GM19395 (cell line): ENCODE measurements at regions not wholly inside any gene's neighbourhood (a gene's known extent, or its start where the extent isn't known, plus 50 kb on each side); places are given as distances from the start of the nearest gene placed in this dataset.

ENCODE experiments used
- ATAC-seq: cut with Tn5 transposase; IDR thresholded peaks from one replicate; pipeline ENCODE4 v1.9.1; 2021; ENCODE audit warnings: mild to moderate bottlenecking, moderate library complexity; ENCODE audit not compliant: unreplicated experiment

- ATAC-seq: no peak
Measured at GRCh38 chr5:6029811-6030271, 348.5 kb downstream of the MED10 start.

DNA sequence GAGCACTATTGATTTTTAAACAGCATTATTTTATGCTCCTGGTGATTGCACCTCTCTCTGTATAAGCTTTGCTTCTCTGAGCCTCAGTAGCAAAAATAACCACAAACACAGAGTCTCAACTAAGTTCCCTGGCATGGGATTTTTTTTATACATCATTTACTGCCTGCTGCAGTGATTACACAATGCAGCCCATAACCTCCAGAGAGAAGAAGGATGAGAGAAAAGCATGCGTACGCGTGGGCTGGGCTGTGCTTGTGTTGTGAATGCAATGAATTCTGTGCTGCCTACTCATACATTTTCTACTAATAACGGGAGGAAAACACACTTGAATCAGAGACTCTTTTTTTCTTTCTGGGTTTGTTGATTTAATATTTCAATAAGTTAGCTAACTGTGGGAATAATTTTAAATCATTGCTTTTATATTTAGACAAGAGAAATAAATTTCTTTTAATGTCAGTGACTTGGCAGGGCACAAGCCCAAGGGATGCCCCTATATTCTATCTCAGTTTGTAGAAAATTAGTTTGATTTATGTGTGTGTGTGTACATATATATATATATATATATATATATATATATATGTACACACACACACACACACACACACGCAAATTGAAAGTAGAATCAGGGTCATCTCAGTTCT, 351.5 kb downstream of the MED10 start:
- ATAC-seq: no peak

GRCh38 chr5:6019612-6020011, 358.7 kb downstream of the MED10 start:
- no peak for ATAC-seq

DNA sequence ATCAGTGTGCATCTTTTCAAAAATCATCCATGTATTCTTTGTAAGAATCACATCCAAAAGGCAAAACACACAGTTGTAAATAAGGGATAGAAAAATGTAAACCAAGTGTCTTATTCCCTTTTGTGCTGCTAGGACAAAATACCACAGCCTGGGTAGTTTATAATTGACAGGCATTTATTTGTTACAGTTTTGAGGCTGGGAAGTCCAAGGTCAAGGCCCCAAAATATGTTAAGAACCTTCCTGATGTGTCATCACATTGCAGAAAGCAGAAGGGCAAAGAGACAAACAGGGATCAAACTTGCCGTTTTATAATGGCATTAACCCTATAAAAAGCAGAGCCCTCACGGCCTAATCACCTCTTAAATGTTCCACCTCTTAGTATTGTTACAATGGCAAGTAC, 364.8 kb downstream of the MED10 start:
- no peak for ATAC-seq

DNA sequence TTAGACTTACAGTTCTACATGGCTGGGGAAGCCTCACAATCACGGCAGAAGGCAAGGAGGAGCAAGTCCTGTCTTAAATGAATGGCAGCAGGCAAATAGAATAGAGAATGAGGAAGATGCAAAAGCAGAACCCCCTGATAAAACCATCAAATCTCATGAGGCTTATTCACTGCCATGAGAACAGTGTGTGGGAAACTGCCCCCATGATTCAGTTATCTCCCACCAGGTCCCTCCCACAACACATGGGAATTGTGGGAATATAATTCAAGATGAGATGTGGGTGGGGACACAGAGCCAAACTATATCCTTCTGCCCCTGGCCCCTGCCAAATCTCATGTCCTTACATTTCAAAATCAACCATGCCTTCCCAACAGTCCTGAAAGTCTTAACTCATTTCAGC, 367.1 kb downstream of the MED10 start:
- no peak for ATAC-seq

DNA sequence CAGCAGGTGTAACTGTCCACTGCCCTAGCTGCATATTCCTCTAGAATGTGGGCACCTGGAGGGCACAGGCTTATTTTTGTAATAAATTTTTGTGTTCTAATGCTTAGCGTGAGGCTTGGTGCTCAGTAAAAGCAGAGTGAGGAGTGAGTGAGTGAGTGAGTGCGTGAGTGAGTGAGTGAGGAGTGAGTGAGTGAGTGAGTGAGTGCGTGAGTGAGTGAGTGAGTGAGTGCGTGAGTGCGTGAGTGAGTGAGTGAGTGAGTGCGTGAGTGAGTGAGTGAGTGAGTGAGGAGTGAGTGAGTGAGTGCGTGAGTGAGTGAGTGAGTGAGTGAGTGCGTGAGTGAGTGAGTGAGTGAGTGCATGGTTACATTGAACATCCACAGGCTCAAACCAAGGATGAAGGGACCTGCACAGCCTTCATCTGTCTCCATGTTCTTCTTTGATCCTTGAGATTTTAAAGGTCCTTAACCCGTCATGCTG, 371.5 kb downstream of the MED10 start:
- no peak for ATAC-seq

GRCh38 chr5:6003040-6003825, 375.1 kb downstream of the MED10 start:
- ATAC-seq: no peak

DNA sequence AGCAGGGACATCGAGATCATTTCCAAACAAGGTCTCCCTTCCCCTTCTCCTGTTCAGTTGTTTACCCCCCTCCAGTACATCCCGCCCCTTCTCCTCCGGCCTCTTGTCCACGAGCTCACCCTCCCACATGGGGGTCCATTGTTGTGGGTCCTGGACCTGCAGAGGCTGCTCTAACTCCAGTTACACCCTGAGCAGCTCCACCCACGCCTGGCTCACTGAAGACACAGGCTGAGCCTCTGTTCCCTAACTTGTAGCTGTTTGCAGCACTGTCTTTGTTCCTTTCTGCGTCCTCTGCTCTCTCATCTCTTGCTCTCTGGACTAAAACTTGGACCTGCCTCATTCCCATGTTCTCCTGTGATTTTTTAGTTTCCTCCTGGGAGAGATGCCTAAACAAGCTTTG, 377.5 kb downstream of the MED10 start:
- ATAC-seq: no peak

- ATAC-seq: no peak
Measured at GRCh38 chr5:5995819-5996218, 382.5 kb downstream of the MED10 start.

- ATAC-seq: no peak
Measured at GRCh38 chr5:5986492-5987178, 391.7 kb downstream of the MED10 start.

GRCh38 chr5:5985332-5985731, 393.0 kb downstream of the MED10 start:
- no peak for ATAC-seq

- ATAC-seq: no peak
Measured at GRCh38 chr5:5983261-5983980, 394.9 kb downstream of the MED10 start.

- no peak for ATAC-seq
Measured at GRCh38 chr5:5981562-5981961, 396.8 kb downstream of the MED10 start.

DNA sequence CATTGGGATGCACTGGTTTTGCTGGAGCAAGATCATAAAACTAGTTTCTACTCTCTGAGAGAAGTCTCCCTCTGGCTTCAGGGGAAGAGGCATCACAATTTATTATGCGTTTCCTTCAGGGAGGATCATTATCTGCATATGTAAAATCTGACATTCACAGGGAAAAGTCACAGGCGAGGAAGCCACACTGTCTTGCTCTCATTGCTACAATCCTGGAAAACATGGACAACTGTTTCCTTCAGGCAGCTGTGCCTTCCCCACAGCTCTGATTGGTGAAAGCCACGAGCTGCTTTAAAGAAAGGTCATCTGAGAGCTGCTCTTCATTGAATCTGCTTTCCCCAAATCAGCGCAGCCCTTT, 397.8 kb downstream of the MED10 start:
- ATAC-seq: no peak

- no peak for ATAC-seq
Measured at GRCh38 chr5:5979761-5980537, 398.4 kb downstream of the MED10 start.

DNA sequence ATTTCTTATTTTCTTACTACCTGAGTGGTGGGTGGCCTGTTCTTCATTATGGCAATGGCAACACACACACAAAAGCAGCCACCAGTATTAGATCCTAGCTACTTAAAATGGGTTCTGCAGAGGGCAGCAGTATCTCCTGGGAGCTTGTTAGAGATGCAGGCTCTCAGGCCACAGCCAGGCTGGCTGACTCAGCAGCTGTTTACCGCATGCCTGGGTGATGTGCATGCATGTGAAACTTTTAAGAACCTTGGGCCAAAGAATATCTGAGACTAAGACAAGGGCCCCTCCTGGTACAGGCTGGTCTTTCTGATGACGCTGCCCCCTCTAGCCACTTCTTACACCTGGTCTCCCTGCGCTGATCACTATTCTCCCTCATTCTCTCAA, 399.0 kb downstream of the MED10 start:
- ATAC-seq: no peak

DNA sequence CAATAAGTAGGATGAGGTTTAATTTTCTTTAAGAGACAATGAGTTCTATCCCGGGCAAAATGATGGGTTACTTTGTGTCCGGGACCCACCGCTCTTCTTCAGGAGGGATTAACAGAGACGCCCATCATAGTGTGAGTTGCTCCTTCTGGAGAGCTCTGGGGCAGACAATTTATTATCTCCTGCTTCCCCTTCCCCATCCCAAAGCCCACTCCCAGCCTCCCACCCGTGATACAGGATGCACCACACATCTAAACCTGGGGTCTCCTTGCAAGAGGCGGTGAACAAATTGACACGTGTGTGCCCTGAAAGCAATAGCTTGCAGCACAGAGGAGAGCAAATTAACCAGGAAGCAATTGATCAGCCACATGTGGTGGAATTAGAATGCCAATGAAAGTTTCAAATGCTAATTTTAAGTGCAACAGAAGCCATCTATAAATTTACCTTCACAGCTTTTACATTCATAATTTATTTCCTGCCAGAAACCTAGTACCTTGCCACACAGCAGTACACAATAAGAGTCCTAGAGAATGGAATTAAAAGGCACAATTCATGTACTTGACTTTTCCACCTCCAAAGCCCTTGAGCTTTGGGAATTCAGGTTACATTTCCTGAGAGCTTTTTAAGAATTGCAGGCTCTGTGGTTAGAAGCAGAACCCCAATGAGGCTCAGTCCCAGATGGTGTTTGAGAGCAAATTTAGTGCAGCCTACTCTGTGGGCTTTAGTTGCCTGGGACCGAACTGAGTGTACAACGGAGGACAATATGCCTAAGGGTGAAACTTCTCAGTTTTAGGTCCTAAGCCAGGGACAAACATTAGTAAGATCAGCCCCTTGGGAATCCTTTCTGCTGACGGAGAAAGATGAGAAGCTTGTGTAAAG, 399.6 kb downstream of the MED10 start:
- ATAC-seq: no peak

- ATAC-seq: no peak
Measured at GRCh38 chr5:5971203-5971602, 407.1 kb downstream of the MED10 start.

- ATAC-seq: no peak
Measured at GRCh38 chr5:5969942-5970483, 408.3 kb downstream of the MED10 start.
